Middle frontal gyrus (tissue), 1 donor: ENCODE measurements at regions not wholly inside any gene's neighbourhood (a gene's known extent, or its start where the extent isn't known, plus 50 kb on each side); places are given as distances from the start of the nearest gene placed in this dataset.
"Not testable (repeated sequence)": the region's sequence is repeated elsewhere in the genome, so short reads cannot be mapped to it uniquely, and the experiment has no call there.

Experiments used
- DNase-seq: peaks from one replicate; pipeline ENCODE4 v3.0.0-alpha.2; 2015; ENCODE audit warnings: low spot score; ENCODE audit errors: extremely low spot score

GRCh38 chr9:12224449-12224848 is 468.7 kb upstream of the TYRP1 start:
- no peak for DNase-seq

- DNase-seq = no peak
Measured at GRCh38 chr9:12230708-12231107, 462.5 kb upstream of the TYRP1 start.

- no peak for DNase-seq
Measured at GRCh38 chr9:12231832-12232231, 461.4 kb upstream of the TYRP1 start.

- no peak for DNase-seq
Measured at GRCh38 chr9:12232836-12233235, 460.3 kb upstream of the TYRP1 start.

DNA sequence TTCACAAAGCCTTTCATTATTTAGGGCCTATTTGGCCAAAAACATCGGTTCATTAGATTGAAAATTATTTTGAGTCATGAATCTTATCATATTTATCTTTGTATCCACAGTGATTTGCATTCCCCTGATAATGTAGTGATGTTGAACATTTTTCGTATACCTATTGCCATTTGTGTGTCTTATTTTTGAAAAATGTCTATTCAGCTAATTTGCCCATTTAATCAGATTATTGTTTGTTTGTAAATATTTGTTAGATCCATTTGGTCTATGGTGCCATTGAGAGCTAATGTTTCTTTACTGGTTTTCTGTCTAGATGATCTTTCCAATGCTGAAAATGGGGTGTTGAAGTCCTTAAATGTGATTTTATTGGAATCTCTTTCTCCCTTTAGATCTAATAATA is 439.2 kb upstream of the TYRP1 start:
- DNase-seq = no peak

DNA sequence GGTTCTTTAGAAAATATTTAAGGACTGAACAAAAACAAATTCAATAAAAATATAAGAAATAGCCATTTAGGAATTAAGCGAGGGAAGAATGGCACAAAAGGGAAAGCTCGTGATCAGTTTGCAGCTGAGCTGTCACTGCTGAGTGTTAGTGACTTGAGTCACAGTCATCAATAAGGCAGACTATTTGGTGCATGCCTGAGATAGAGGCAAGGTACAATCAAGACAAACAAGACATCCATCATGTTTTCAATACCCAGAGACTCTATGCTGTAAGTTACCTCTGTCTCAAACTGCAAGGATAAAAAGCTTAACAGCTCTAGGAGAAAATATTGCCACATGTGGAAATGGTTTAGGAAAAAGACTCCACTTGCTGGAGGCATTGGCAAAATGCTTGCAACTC is 426.4 kb upstream of the TYRP1 start:
- DNase-seq = no peak

DNA sequence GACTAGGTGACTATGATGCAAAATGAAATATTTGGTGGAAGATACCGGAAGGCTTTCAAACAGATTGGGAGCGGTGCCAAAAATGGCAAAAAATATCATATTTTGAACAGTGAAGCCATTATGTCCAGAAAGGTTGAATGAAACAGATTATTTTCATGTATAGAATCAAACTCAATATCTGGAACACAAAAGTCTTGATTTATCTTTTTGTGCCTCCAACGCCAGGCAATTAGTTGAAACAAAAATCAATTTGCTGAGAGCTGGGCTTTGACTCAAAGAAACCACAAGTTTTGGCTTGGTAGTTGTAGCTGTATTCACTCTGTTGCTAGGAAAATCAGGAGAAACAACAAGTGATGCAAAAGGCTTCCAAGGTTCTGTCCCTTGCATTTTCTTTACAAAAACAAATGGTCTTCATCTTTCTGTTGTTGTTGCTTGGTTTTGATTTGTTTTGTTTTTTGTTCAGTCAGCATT is 421.7 kb upstream of the TYRP1 start:
- no peak for DNase-seq

DNA sequence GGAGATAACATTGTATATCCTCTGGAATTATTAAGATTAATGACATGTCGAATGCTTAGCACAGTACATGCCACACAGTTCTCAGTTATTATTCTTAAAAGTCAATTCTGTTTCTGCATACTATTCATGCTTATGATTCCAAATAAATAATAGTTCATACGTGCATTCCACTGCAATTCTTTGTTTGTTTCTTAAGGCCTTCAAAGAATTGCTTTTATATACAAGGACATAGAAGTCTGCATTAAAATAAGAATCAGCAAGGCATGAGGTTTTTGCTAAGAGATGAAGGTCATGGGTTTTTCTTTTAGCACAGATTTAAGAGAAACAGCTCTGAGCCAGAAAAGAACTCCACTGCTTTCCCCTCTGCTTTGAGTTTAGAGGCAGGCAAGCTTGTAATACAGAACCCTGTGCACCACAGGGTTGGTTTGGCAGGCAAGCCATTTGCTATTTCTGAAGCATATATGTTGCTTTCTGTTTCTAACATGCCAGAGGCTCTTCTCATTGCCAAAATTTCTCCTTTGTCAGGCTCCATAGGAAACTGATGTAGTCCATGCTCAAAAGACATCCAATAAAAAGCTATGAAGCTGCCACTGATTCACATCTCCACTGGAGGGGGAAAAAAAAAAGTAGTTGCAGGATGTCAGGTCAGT is 420.6 kb upstream of the TYRP1 start:
- DNase-seq = no peak

- DNase-seq = no peak
Measured at GRCh38 chr9:12274577-12274976, 418.6 kb upstream of the TYRP1 start.

DNA sequence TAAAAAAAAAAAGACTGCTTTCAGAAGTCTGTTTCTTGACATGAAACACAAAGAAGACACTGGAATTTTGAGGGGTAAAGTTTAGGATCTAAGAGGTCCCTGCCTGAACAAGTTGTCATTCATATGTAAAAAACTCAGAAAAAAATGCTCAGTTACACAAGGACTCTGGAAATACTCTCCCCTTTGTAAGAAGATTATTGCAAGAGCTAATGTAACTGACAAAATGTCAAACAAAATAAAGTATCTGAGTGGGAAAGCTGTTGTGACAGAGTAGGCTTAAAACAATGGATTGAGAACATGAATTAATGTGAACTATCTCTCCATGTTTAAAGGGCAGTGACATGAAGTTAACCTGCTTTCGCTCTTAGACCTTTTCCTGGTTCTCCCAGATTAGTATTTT is 416.7 kb upstream of the TYRP1 start:
- no peak for DNase-seq

DNA sequence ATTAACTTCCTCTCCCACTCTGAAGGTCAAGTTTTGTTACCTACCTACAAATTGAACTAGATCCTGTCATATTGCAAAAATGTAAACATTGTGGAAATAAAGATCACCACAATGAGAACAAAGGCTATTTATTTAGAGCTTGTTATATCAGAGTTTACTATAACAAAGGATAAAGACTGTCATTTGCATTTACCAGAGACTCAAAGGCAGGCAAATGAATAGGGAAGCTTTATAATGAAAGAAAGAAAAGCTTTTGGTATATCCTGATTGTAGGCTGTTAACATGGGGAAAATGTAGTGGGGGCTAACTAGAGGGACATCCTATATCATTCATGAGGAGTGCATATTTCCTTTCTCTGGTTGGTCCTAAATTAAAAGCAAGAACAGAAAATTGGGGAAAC is 403.5 kb upstream of the TYRP1 start:
- DNase-seq = no peak

- no peak for DNase-seq
Measured at GRCh38 chr9:12290166-12290869, 402.9 kb upstream of the TYRP1 start.

DNA sequence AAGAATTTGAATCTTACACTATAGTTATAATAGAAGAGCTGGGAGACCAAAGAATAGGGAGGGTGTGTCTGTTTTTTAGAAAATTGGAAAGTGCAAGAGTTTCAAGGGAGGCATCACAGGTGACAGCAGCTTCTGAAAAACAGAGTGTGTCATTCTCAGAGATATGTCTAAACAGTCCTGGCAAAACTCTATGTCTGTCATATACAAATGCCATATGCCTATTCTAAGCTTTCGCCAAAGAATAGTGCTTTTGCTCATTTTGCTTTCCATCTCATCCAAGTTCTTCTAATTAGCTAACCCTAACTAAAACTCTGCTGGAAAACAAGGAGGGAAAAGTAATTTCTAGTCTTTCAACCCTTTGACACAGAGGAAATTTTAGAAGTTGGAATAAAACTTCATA is 388.0 kb upstream of the TYRP1 start:
- no peak for DNase-seq

DNA sequence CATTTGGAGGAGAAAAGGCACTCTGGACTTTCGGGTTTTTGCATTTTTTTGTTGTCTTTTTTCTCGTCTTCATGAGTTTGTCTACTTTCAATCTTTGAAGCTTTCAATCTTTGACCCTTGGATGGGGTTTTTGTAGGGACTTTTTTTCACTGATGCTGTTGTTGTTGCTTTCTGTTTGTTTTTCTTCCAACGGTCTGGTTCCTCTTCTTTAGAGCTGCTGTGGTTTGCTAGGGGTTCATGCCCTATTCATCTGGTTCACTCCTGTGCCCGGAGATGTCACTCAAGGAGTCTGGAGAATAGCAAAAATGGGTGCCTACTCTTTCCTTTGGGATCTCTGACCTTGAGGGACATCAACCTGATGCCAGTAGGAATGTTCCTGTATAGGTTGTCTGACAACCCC is 378.6 kb upstream of the TYRP1 start:
- no peak for DNase-seq

- no peak for DNase-seq
Measured at GRCh38 chr9:12318732-12319685, 374.2 kb upstream of the TYRP1 start.

DNA sequence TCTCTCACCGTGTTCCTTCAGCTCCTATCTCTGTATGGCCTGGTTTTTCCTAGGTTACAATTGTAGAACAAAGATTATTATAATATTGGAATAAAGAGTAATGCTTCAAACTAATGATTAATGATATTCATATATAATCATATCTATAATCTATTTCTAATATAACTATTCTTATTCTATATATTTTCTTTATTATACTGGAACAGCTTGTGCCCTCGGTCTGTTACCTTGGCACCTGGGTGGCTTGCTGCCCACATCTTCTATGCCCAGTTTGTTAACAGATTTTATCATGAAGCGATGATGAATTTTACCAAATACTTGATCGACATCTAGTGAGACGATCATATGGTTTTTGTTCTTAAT is 363.6 kb upstream of the TYRP1 start:
- DNase-seq = no peak

DNA sequence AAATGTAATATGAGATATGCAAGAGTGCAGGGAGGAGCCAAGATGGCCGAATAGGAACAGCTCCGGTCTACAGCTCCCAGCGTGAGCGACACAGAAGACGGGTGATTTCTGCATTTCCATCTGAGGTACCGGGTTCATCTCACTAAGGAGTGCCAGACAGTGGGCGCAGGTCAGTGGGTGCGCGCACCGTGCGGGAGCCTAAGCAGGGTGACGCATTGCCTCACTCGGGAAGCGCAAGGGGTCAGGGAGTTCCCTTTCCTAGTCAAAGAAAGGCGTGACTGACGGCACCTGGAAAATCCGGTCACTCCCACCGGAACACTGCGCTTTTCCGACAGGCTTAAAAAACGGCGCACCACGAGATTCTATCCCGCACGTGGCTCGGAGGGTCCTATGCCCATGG is 359.2 kb upstream of the TYRP1 start:
- DNase-seq = not testable (repeated sequence)

- no peak for DNase-seq
Measured at GRCh38 chr9:12350775-12351174, 342.4 kb upstream of the TYRP1 start.

DNA sequence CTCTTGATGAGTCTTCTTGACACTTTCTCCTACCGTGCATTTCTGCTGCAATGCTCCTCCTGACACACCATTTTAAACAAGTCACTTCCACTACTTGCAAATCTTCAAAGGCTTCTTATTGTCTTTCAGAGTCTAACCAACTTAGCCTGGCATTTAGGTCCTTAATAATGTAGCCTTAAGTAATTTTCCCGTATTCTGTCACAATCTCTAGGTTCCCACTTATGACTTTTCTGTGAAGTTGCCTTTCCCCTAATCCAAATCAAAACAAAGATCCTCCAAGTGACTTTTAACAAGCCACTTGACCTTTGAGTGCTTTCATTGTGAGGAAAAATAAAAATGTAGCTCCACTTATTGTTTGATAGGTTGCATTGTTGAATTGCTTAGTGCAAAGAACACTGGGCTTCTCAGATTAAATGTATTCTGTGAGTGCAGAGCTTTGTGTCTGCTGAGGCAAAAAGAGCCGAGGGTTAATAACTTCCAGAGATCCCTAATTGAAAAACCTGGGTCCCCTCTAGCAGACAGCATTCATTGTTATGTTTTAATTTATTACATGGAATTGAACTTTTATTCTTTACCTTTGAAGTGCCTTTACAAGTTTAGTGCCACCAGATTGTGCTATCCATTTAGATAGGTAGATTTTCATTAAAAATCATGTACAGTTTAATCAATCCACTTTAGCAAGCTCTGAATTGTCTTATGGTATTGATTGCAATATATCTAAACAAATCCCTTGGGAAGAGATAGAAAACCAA is 341.7 kb upstream of the TYRP1 start:
- no peak for DNase-seq

GRCh38 chr9:12352045-12352315 is 341.2 kb upstream of the TYRP1 start:
- DNase-seq = peak; percentile 18

DNA sequence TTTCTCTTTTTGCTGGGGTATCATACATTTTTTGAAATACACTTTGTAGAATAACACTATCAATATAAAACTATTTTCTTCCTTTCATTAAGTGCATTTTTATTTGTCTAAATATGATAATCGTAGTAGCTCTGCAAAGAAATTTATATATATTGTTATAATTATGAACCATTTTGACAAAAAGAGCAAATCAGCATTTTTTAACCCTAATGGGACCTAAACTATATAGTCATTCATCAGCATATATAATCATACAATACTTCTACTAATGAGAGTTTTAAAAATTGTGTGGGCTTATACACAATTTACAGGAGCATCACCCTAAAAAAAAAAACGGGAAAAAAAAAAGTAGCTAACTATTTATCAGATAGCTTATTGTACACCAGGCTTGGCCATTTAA is 329.7 kb upstream of the TYRP1 start:
- no peak for DNase-seq

DNA sequence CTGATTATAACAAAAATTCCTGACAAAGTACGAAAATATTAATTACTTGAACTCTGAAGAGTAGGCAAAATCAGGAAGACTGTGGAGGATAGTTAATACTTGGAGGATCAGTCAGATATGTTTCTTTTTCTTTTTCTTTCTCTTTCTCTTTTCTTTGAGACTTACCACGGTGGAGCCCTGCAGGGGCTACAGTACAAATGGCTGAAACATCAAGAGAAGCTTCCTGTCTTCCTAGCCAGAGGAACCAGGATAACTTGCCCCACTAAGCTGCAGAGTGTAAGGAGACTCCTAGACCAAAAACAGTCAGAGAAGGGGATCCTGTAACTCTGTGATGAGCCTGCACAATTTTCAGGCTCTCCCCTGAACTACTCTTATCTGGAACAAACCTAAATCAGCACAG is 324.6 kb upstream of the TYRP1 start:
- no peak for DNase-seq
